WTC11 (cell line): ENCODE measurements at regions not wholly inside any gene's neighbourhood (a gene's known extent, or its start where the extent isn't known, plus 50 kb on each side); places are given as distances from the start of the nearest gene placed in this dataset.

ENCODE experiments used
- ATAC-seq: fragments of 200-7000 bp; cut with Tn5 transposase; 2 replicates; pipeline ENCODE4 v1.10.0; 2021; ENCODE audit warnings: mild to moderate bottlenecking, moderate library complexity
- CTCF ChIA-PET: fragments of 300-600 bp; sonication (Branson Sonifier 250); formaldehyde crosslinking; loops from one replicate; lab custom pipeline; 2021; ENCODE audit warnings: antibody characterized with exemption; lab: Charles Lee
- POLR2A ChIA-PET: fragments of 350-600 bp; sonication (Branson Sonifier 250); formaldehyde crosslinking; loops from one replicate; lab custom pipeline; 2021; ENCODE audit warnings: antibody characterized with exemption; lab: Charles Lee
- DNase-seq: peaks from one replicate; pipeline ENCODE4 v3.0.0; 2021; ENCODE audit warnings: low spot score
- H3K27ac Mint-ChIP-seq: 2 replicates; pipeline ENCODE4 v1.8.0; 2021; ENCODE audit warnings: mixed read lengths
- H3K27me3 Mint-ChIP-seq: 2 replicates; pipeline ENCODE4 v1.8.0; 2021; ENCODE audit warnings: low read depth, mild to moderate bottlenecking, moderate library complexity, mixed read lengths
- H3K36me3 Mint-ChIP-seq: 2 replicates; pipeline ENCODE4 v1.8.0; 2021; ENCODE audit warnings: mixed read lengths
- H3K4me1 Mint-ChIP-seq: 2 replicates; pipeline ENCODE4 v1.8.0; 2022; ENCODE audit warnings: mixed read lengths
- H3K4me3 Mint-ChIP-seq: 2 replicates; pipeline ENCODE4 v1.8.0; 2021; ENCODE audit warnings: mild to moderate bottlenecking, moderate library complexity, mixed read lengths
- H3K9me3 Mint-ChIP-seq: 2 replicates; pipeline ENCODE4 v1.8.0; 2021; ENCODE audit warnings: mixed read lengths
- CREM ChIP-seq: sonication (generic); formaldehyde crosslinking; IDR thresholded peaks from 2 replicates; pipeline ENCODE4 v1.8.1; 2022; ENCODE audit warnings: mild to moderate bottlenecking, missing genetic modification reagents, moderate library complexity
- GTF2I ChIP-seq: fragments of 250-450 bp; sonication (Bioruptor Pico); conservative IDR thresholded peaks from 2 replicates; pipeline ENCODE4 v1.4.0; 2021; ENCODE audit warnings: mild to moderate bottlenecking
- IRF2 ChIP-seq: sonication (generic); formaldehyde crosslinking; IDR thresholded peaks from 2 replicates; pipeline ENCODE4 v1.8.0; 2022; ENCODE audit warnings: low read depth, missing genetic modification reagents, borderline replicate concordance
- JAZF1 ChIP-seq: fragments of 250-450 bp; sonication (Bioruptor Pico); IDR thresholded peaks from 2 replicates; pipeline ENCODE4 v1.9.0; 2021; ENCODE audit warnings: moderate library complexity, mild to moderate bottlenecking, inconsistent platforms
- JUN ChIP-seq: sonication (generic); formaldehyde crosslinking; IDR thresholded peaks from 2 replicates; pipeline ENCODE4 v1.8.0; 2023; ENCODE audit warnings: mild to moderate bottlenecking, missing genetic modification reagents
- KAT7 ChIP-seq: sonication (generic); formaldehyde crosslinking; IDR thresholded peaks from 2 replicates; pipeline ENCODE4 v1.8.1; 2023; ENCODE audit warnings: missing genetic modification reagents, mild to moderate bottlenecking, borderline replicate concordance
- NFE2L1 ChIP-seq: sonication (generic); formaldehyde crosslinking; IDR thresholded peaks from 2 replicates; pipeline ENCODE4 v1.8.1; 2023; ENCODE audit warnings: missing genetic modification reagents
- SMAD4 ChIP-seq: sonication (generic); formaldehyde crosslinking; IDR thresholded peaks from 2 replicates; pipeline ENCODE4 v1.8.0; 2022; ENCODE audit warnings: mild to moderate bottlenecking, missing genetic modification reagents
- TEAD4 ChIP-seq: sonication (generic); formaldehyde crosslinking; IDR thresholded peaks from 2 replicates; pipeline ENCODE4 v1.8.0; 2022; ENCODE audit warnings: mild to moderate bottlenecking, missing genetic modification reagents
- TP53 ChIP-seq: sonication (generic); formaldehyde crosslinking; IDR thresholded peaks from 2 replicates; pipeline ENCODE4 v1.8.1; 2023; ENCODE audit warnings: mild to moderate bottlenecking, missing genetic modification reagents
- ZNF121 ChIP-seq: sonication (generic); formaldehyde crosslinking; IDR thresholded peaks from 2 replicates; pipeline ENCODE4 v1.8.0; 2023; ENCODE audit warnings: missing genetic modification reagents
- ZNF396 ChIP-seq: fragments of 250-450 bp; sonication (Bioruptor Pico); IDR thresholded peaks from 2 replicates; pipeline ENCODE4 v1.8.0; 2021; ENCODE audit warnings: mild to moderate bottlenecking, moderate library complexity, borderline replicate concordance
- TF ChIP-seq, protein P1 (sequence below): sonication (generic); formaldehyde crosslinking; conservative IDR thresholded peaks from 2 replicates; pipeline ENCODE4 v1.8.1; 2022; ENCODE audit warnings: mild to moderate bottlenecking, missing genetic modification reagents
- TF ChIP-seq, protein P2 (sequence below): fragments of 250-450 bp; sonication (Bioruptor Pico); conservative IDR thresholded peaks from 2 replicates; pipeline ENCODE4 v1.9.0; 2021; ENCODE audit warnings: mild to moderate bottlenecking
- TF ChIP-seq, protein P3 (sequence below): sonication (generic); formaldehyde crosslinking; IDR thresholded peaks from 2 replicates; pipeline ENCODE4 v1.8.1; 2023; ENCODE audit warnings: mild to moderate bottlenecking, missing genetic modification reagents, moderate library complexity
- TF ChIP-seq, protein P4 (sequence below): sonication (generic); formaldehyde crosslinking; IDR thresholded peaks from 2 replicates; pipeline ENCODE4 v1.8.1; 2023; ENCODE audit warnings: mild to moderate bottlenecking, missing genetic modification reagents, borderline replicate concordance
- TF ChIP-seq, protein P5 (sequence below): sonication (generic); formaldehyde crosslinking; IDR thresholded peaks from 2 replicates; pipeline ENCODE4 v1.8.1; 2022; ENCODE audit warnings: missing genetic modification reagents, borderline replicate concordance
- TF ChIP-seq, protein P6 (sequence below): fragments of 200-600 bp; IDR thresholded peaks from 2 replicates; pipeline ENCODE4 v1.8.0; 2022; ENCODE audit warnings: antibody characterized with exemption
- TF ChIP-seq, protein P7 (sequence below): fragments of 250-450 bp; sonication (Bioruptor Pico); IDR thresholded peaks from 2 replicates; pipeline ENCODE4 v1.9.0; 2021; ENCODE audit warnings: moderate library complexity, mild to moderate bottlenecking, inconsistent platforms, borderline replicate concordance
- TF ChIP-seq, protein P8 (sequence below): sonication (generic); formaldehyde crosslinking; IDR thresholded peaks from 2 replicates; pipeline ENCODE4 v1.8.0; 2022; ENCODE audit warnings: mild to moderate bottlenecking, missing genetic modification reagents
- TF ChIP-seq, protein P9 (sequence below): sonication (generic); formaldehyde crosslinking; IDR thresholded peaks from 2 replicates; pipeline ENCODE4 v1.8.0; 2023; ENCODE audit warnings: missing genetic modification reagents

DNA sequence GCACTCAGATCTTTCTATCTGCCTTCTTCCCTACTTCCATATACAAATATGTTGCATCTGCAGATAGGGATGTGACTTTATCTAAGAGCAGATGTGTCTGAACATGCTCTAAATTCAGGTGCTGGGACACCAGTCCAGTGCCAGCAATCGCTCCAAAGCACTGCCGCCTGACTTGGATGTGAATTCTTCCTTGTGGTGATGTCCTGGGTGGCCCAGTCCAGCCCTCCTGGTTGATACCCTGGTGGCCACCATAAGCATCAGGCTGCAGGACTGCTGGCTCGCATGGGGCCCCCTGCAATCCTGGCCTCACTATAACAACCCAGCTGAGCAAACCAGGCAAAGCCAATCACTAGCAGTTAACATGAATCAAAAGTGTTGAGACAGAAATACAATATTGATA is 149.2 kb upstream of the PDE1C start:
- H3K27ac Mint-ChIP-seq = no peak overlapping the region
- no peak for DNase-seq
- no peaks in the 10 kb centered on the region; the same call in 1 of the 2 replicates for H3K27me3 Mint-ChIP-seq
- H3K9me3 Mint-ChIP-seq = no peaks in the 10 kb centered on the region
- CTCF ChIA-PET = no interaction called here
- H3K36me3 Mint-ChIP-seq = no peaks in the 10 kb centered on the region
- ATAC-seq = no peak
- H3K4me3 Mint-ChIP-seq = no peak overlapping the region
- no peaks in the 10 kb centered on the region for H3K4me1 Mint-ChIP-seq
- POLR2A ChIA-PET = no interaction called here
- TF ChIP-seq IRF2 (no peak), NFE2L1 (no peak), ZNF121 (CRISPR knock-in tag) (no peak), ZNF396 (CRISPR knock-in tag) (no peak)
- TF ChIP-seq, protein P1, sequence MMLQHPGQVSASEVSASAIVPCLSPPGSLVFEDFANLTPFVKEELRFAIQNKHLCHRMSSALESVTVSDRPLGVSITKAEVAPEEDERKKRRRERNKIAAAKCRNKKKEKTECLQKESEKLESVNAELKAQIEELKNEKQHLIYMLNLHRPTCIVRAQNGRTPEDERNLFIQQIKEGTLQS = no peak
- TF ChIP-seq, protein P2, sequence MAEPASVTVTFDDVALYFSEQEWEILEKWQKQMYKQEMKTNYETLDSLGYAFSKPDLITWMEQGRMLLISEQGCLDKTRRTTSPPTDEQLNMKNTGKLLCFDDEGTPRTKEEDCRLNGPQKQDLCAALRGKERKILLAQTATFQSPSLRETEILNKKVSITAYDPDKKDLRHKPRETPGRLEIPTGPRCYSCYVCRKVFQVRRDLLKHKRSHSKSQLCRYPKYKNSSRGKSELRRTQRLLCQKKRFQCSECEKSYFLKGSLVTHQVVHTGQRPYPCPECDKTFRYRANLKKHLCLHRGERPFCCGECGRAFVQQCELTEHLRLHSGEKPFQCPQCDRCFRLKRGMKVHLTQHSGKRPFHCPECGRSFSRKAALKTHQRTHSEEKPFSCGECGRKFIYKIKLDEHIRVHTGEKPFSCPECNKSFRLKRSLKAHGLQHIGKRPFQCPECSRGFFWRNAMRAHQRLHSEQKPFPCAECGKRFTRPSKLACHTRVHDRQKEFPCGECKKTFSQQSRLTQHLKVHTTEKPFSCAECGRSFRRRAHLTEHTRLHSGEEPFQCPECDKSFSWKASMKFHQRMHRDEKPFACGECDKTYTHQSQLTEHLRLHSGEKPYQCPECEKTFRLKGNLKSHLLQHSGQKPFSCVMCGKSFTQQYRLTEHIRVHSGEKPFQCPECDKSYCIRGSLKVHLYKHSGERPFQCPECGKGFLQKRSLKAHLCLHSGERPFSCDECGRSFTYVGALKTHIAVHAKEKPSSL (CRISPR knock-in tag) = no peak
- TF ChIP-seq, protein P3, sequence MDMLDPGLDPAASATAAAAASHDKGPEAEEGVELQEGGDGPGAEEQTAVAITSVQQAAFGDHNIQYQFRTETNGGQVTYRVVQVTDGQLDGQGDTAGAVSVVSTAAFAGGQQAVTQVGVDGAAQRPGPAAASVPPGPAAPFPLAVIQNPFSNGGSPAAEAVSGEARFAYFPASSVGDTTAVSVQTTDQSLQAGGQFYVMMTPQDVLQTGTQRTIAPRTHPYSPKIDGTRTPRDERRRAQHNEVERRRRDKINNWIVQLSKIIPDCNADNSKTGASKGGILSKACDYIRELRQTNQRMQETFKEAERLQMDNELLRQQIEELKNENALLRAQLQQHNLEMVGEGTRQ (CRISPR knock-in tag) = no peak
- TF ChIP-seq, protein P4, sequence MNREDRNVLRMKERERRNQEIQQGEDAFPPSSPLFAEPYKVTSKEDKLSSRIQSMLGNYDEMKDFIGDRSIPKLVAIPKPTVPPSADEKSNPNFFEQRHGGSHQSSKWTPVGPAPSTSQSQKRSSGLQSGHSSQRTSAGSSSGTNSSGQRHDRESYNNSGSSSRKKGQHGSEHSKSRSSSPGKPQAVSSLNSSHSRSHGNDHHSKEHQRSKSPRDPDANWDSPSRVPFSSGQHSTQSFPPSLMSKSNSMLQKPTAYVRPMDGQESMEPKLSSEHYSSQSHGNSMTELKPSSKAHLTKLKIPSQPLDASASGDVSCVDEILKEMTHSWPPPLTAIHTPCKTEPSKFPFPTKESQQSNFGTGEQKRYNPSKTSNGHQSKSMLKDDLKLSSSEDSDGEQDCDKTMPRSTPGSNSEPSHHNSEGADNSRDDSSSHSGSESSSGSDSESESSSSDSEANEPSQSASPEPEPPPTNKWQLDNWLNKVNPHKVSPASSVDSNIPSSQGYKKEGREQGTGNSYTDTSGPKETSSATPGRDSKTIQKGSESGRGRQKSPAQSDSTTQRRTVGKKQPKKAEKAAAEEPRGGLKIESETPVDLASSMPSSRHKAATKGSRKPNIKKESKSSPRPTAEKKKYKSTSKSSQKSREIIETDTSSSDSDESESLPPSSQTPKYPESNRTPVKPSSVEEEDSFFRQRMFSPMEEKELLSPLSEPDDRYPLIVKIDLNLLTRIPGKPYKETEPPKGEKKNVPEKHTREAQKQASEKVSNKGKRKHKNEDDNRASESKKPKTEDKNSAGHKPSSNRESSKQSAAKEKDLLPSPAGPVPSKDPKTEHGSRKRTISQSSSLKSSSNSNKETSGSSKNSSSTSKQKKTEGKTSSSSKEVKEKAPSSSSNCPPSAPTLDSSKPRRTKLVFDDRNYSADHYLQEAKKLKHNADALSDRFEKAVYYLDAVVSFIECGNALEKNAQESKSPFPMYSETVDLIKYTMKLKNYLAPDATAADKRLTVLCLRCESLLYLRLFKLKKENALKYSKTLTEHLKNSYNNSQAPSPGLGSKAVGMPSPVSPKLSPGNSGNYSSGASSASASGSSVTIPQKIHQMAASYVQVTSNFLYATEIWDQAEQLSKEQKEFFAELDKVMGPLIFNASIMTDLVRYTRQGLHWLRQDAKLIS (CRISPR knock-in tag) = no peak
- TF ChIP-seq, protein P5, sequence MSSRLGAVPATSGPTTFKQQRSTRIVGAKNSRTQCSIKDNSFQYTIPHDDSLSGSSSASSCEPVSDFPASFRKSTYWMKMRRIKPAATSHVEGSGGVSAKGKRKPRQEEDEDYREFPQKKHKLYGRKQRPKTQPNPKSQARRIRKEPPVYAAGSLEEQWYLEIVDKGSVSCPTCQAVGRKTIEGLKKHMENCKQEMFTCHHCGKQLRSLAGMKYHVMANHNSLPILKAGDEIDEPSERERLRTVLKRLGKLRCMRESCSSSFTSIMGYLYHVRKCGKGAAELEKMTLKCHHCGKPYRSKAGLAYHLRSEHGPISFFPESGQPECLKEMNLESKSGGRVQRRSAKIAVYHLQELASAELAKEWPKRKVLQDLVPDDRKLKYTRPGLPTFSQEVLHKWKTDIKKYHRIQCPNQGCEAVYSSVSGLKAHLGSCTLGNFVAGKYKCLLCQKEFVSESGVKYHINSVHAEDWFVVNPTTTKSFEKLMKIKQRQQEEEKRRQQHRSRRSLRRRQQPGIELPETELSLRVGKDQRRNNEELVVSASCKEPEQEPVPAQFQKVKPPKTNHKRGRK = no peak
- TF ChIP-seq, protein P6, sequence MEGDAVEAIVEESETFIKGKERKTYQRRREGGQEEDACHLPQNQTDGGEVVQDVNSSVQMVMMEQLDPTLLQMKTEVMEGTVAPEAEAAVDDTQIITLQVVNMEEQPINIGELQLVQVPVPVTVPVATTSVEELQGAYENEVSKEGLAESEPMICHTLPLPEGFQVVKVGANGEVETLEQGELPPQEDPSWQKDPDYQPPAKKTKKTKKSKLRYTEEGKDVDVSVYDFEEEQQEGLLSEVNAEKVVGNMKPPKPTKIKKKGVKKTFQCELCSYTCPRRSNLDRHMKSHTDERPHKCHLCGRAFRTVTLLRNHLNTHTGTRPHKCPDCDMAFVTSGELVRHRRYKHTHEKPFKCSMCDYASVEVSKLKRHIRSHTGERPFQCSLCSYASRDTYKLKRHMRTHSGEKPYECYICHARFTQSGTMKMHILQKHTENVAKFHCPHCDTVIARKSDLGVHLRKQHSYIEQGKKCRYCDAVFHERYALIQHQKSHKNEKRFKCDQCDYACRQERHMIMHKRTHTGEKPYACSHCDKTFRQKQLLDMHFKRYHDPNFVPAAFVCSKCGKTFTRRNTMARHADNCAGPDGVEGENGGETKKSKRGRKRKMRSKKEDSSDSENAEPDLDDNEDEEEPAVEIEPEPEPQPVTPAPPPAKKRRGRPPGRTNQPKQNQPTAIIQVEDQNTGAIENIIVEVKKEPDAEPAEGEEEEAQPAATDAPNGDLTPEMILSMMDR = no peak

DNA sequence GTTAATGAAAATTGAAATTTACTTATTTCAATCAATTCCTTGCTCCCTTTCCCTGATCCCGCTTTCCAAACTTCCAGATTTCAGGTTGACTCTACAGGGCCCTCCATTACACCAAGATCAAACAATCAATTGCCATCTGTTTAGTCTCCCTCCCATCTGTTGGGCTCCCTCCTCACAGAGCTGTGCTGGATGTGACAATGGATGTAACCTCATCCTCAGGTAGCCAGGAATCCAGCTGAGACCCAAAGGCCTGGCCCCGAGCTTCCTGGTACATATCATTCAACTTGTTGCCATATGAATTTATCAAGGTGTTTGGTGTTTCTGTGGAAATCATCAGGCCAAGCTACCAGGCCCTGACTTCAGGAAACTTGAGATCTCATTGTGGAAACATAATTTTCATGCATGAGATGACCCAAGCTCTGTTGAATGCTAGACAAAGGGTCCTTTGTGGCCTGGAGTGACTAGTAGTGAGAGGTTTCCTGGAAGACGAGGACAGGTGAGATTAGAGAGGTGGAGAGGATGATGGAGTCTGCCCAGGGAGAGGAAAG is 148.6 kb upstream of the PDE1C start:
- H3K27me3 Mint-ChIP-seq = no peaks in the 10 kb centered on the region; the same call in 1 of the 2 replicates
- DNase-seq (no peak), ATAC-seq (no peak)
- no peak overlapping the region for H3K27ac Mint-ChIP-seq
- no peak for TF ChIP-seq CREM
- CTCF ChIA-PET = no interaction called here
- no peaks in the 10 kb centered on the region for H3K4me1 Mint-ChIP-seq
- H3K4me3 Mint-ChIP-seq = no peak overlapping the region
- POLR2A ChIA-PET = no interaction called here
- no peaks in the 10 kb centered on the region for H3K36me3 Mint-ChIP-seq
- H3K9me3 Mint-ChIP-seq = no peaks in the 10 kb centered on the region

DNA sequence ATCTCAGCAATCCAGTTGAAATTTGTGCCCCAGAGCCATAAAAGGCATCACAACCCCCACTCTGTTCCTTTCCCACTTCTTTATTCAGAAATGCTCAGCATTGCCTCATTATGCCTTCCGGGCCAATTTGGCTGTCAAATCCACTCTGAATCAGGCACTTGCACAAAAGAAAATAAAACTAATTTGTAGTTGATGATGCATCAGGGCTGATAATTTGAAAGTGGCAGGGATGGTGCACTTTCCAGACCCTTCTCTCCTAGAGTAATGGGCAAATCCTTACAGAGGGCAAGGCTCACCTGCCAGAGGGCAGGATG is 147.9 kb upstream of the PDE1C start:
- H3K27ac Mint-ChIP-seq = no peak overlapping the region
- H3K36me3 Mint-ChIP-seq = no peaks in the 10 kb centered on the region
- POLR2A ChIA-PET = no interaction called here
- no peaks in the 10 kb centered on the region for H3K9me3 Mint-ChIP-seq
- H3K4me3 Mint-ChIP-seq = no peak overlapping the region
- ATAC-seq (no peak), DNase-seq (no peak)
- H3K4me1 Mint-ChIP-seq = no peaks in the 10 kb centered on the region
- CTCF ChIA-PET = no interaction called here
- no peaks in the 10 kb centered on the region; the same call in 1 of the 2 replicates for H3K27me3 Mint-ChIP-seq
- TF ChIP-seq TP53 (CRISPR knock-in tag) (no peak), SMAD4 (CRISPR knock-in tag) (no peak), TEAD4 (CRISPR knock-in tag) (no peak), KAT7 (CRISPR knock-in tag) (no peak), JUN (CRISPR knock-in tag) (no peak), JAZF1 (CRISPR knock-in tag) (no peak), GTF2I (no peak), NFE2L1 (no peak)
- TF ChIP-seq, protein P7, sequence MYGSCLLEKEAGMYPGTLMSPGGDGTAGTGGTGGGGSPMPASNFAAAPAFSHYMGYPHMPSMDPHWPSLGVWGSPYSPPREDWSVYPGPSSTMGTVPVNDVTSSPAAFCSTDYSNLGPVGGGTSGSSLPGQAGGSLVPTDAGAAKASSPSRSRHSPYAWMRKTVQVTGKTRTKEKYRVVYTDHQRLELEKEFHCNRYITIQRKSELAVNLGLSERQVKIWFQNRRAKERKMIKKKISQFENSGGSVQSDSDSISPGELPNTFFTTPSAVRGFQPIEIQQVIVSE (CRISPR knock-in tag) = no peak
- TF ChIP-seq, protein P8, sequence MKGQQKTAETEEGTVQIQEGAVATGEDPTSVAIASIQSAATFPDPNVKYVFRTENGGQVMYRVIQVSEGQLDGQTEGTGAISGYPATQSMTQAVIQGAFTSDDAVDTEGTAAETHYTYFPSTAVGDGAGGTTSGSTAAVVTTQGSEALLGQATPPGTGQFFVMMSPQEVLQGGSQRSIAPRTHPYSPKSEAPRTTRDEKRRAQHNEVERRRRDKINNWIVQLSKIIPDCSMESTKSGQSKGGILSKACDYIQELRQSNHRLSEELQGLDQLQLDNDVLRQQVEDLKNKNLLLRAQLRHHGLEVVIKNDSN (CRISPR knock-in tag) = no peak
- TF ChIP-seq, protein P9, sequence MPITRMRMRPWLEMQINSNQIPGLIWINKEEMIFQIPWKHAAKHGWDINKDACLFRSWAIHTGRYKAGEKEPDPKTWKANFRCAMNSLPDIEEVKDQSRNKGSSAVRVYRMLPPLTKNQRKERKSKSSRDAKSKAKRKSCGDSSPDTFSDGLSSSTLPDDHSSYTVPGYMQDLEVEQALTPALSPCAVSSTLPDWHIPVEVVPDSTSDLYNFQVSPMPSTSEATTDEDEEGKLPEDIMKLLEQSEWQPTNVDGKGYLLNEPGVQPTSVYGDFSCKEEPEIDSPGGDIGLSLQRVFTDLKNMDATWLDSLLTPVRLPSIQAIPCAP (CRISPR knock-in tag) = no peak
